ENCODE measurements at regions not wholly inside any gene's neighbourhood (a gene's known extent, or its start where the extent isn't known, plus 50 kb on each side); places are given as distances from the start of the nearest gene placed in this dataset.

DNA sequence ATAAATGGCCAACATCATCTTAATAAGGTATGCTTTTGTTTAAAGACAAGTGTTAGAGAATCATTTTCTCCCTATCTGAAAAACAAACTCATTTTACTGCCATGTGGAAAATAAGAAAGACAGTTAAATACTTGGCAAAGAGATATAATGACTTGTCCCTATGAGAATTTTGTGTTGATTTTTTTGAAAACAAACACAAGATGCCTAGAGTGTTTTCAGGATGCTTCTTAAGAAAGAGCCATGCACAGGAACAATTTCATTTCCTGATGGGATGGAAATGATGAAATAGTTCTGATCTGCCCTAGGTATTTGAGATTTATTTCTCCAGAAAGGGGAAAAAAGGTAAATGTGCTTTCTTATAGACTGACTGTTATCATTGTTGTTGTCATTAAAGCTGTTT is 237.5 kb upstream of the GNAI1 start:
- Histone ChIP-seq H3K9me3 (no peaks in the 10 kb centered on the region), H3K4me1 (no peaks in the 10 kb centered on the region), H3K36me3 (ENCODE audit: control insufficient read depth, insufficient read depth, low read length) (no peaks in the 10 kb centered on the region), H3K27me3 (replicated peaks; ENCODE audit: control insufficient read depth, insufficient read depth, low read length) (no peaks in the 10 kb centered on the region), H3K4me3 (ENCODE audit: low read depth, low read length) (no peak overlapping the region)
- intact Hi-C loops (cut with micrococcal nuclease; ENCODE audit: unreplicated experiment) = no loop called here
- ChIA-PET POLR2A (no interaction called here), CTCF (no interaction called here)
- Mint-ChIP-seq H3K27me3 (ENCODE audit: insufficient read depth, unreplicated experiment) (no peaks in the 10 kb centered on the region), H3K4me3 (ENCODE audit: unreplicated experiment) (no peak overlapping the region), H3K36me3 (ENCODE audit: insufficient read depth, unreplicated experiment) (no peaks in the 10 kb centered on the region), H3K9me3 (ENCODE audit: unreplicated experiment) (no peaks in the 10 kb centered on the region), H3K4me1 (ENCODE audit: low read depth, unreplicated experiment) (no peaks in the 10 kb centered on the region), H3K27ac (ENCODE audit: unreplicated experiment) (no peak overlapping the region)
- TF ChIP-seq, protein P1, sequence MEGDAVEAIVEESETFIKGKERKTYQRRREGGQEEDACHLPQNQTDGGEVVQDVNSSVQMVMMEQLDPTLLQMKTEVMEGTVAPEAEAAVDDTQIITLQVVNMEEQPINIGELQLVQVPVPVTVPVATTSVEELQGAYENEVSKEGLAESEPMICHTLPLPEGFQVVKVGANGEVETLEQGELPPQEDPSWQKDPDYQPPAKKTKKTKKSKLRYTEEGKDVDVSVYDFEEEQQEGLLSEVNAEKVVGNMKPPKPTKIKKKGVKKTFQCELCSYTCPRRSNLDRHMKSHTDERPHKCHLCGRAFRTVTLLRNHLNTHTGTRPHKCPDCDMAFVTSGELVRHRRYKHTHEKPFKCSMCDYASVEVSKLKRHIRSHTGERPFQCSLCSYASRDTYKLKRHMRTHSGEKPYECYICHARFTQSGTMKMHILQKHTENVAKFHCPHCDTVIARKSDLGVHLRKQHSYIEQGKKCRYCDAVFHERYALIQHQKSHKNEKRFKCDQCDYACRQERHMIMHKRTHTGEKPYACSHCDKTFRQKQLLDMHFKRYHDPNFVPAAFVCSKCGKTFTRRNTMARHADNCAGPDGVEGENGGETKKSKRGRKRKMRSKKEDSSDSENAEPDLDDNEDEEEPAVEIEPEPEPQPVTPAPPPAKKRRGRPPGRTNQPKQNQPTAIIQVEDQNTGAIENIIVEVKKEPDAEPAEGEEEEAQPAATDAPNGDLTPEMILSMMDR (IDR thresholded peaks at IDR 0.05; ENCODE audit: insufficient read depth in 1 of 2, low read depth in 1 of 2, low read length in 1 of 2, severe bottlenecking in 1 of 2, unreplicated experiment in 1 of 2) = no peak
- DNase-seq = no peak
- BruUV-seq (replicated peaks) = no TSS peak

DNA sequence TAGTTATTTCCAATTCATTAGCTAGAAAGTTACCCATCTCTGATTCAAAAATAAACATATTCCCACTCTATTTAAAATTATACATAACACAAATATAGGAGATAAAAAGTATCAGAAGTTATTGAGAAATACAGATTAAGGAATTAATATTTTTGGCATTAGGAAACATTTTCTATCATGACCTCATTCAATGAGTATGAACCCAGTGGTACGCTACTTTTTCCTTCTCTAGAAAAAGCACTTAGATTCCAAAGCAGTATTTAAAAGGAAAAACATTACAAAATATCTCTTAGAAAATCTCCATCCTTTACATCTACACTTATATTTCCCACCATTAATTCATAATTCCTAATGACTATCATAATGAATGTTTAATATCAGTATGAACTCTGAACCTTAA is 240.6 kb upstream of the GNAI1 start:
- Histone ChIP-seq H3K4me3 (ENCODE audit: low read depth, low read length) (no peak overlapping the region), H3K4me1 (no peaks in the 10 kb centered on the region), H3K27me3 (replicated peaks; ENCODE audit: control insufficient read depth, insufficient read depth, low read length) (no peaks in the 10 kb centered on the region), H3K36me3 (ENCODE audit: control insufficient read depth, insufficient read depth, low read length) (no peaks in the 10 kb centered on the region), H3K9me3 (no peaks in the 10 kb centered on the region)
- Mint-ChIP-seq H3K4me1 (ENCODE audit: low read depth, unreplicated experiment) (no peaks in the 10 kb centered on the region), H3K9me3 (ENCODE audit: unreplicated experiment) (no peaks in the 10 kb centered on the region), H3K27ac (ENCODE audit: unreplicated experiment) (no peak overlapping the region), H3K27me3 (ENCODE audit: insufficient read depth, unreplicated experiment) (no peaks in the 10 kb centered on the region), H3K4me3 (ENCODE audit: unreplicated experiment) (no peak overlapping the region), H3K36me3 (ENCODE audit: insufficient read depth, unreplicated experiment) (no peaks in the 10 kb centered on the region)
- BruUV-seq (replicated peaks) = no TSS peak
- TF ChIP-seq, protein P1 (IDR thresholded peaks at IDR 0.05; ENCODE audit: insufficient read depth in 1 of 2, low read depth in 1 of 2, low read length in 1 of 2, severe bottlenecking in 1 of 2, unreplicated experiment in 1 of 2) = no peak
- intact Hi-C loops (cut with micrococcal nuclease; ENCODE audit: unreplicated experiment) = no loop called here
- ChIA-PET CTCF (no interaction called here), POLR2A (no interaction called here)
- no peak for DNase-seq

DNA sequence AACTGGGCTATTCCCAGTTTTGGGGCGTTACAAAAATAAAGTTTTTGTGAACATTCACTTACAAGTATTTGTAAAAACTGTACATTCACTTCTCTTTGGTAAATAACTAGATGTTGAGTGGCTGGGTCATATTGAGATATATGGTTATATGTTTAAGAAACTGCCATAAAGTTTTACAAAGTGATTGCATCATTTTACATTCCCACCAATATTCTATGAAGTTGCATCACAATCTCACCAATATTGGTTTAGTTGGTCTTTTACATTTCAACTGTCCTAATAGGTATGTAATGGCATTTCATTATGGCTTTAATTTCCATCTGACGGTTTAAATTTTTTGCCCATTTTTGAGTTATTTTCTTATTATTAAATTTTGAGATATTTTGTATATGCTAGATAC is 251.7 kb upstream of the GNAI1 start:
- intact Hi-C loops (cut with micrococcal nuclease; ENCODE audit: unreplicated experiment) = no loop called here
- no peaks in the 10 kb centered on the region for H3K9me3 ChIP-seq
- BruUV-seq (replicated peaks) = no TSS peak
- no peaks in the 10 kb centered on the region for H3K4me1 ChIP-seq
- DNase-seq = no peak
- H3K4me1 Mint-ChIP-seq (ENCODE audit: low read depth, unreplicated experiment) = peaks cover 8% of the 10 kb centered on the region
- no peak overlapping the region for H3K4me3 Mint-ChIP-seq (ENCODE audit: unreplicated experiment)
- no peak overlapping the region for H3K4me3 ChIP-seq (ENCODE audit: low read depth, low read length)
- H3K27ac Mint-ChIP-seq (ENCODE audit: unreplicated experiment) = no peak overlapping the region
- no peaks in the 10 kb centered on the region for H3K36me3 Mint-ChIP-seq (ENCODE audit: insufficient read depth, unreplicated experiment)
- no peaks in the 10 kb centered on the region for H3K36me3 ChIP-seq (ENCODE audit: control insufficient read depth, insufficient read depth, low read length)
- POLR2A ChIA-PET = no interaction called here
- no peaks in the 10 kb centered on the region for H3K27me3 Mint-ChIP-seq (ENCODE audit: insufficient read depth, unreplicated experiment)
- TF ChIP-seq, protein P1 (IDR thresholded peaks at IDR 0.05; ENCODE audit: insufficient read depth in 1 of 2, low read depth in 1 of 2, low read length in 1 of 2, severe bottlenecking in 1 of 2, unreplicated experiment in 1 of 2) = no peak
- H3K27me3 ChIP-seq (replicated peaks; ENCODE audit: control insufficient read depth, insufficient read depth, low read length) = no peaks in the 10 kb centered on the region
- CTCF ChIA-PET = no interaction called here
- no peaks in the 10 kb centered on the region for H3K9me3 Mint-ChIP-seq (ENCODE audit: unreplicated experiment)
